Stimulated activated CD4-positive, alpha-beta T cell treated with anti-CD3 and anti-CD28 coated beads, TNF-alpha, amount 100 ng/mL, for 48 hours (primary cell): ENCODE measurements at regions not wholly inside any gene's neighbourhood (a gene's known extent, or its start where the extent isn't known, plus 50 kb on each side); places are given as distances from the start of the nearest gene placed in this dataset.
"Not testable (repeated sequence)": the region's sequence is repeated elsewhere in the genome, so short reads cannot be mapped to it uniquely, and the experiment has no call there.

Source experiments
- DNase-seq, 3 donors: peaks; one replicate each; pipeline ENCODE4 v3.0.0-alpha.2; 2020; ENCODE audit warnings: low read depth in 3 of 3

- DNase-seq, result no peak
Measured at GRCh38 chr1:238465449-238465848, 574.7 kb upstream of the ZP4 start.

GRCh38 chr1:238458899-238459298, 568.2 kb upstream of the ZP4 start:
- DNase-seq, result no peak

GRCh38 chr1:238457610-238458009, 566.9 kb upstream of the ZP4 start:
- no peak for DNase-seq

- DNase-seq, result no peak
Measured at GRCh38 chr1:238451781-238452310, 561.1 kb upstream of the ZP4 start.

GRCh38 chr1:238450976-238451375, 560.3 kb upstream of the ZP4 start:
- DNase-seq, result no peak

- DNase-seq, result no peak
Measured at GRCh38 chr1:238443687-238444086, 553.0 kb upstream of the ZP4 start.

GRCh38 chr1:238439511-238439910, 548.8 kb upstream of the ZP4 start:
- no peak for DNase-seq

GRCh38 chr1:238438311-238439270, 547.9 kb upstream of the ZP4 start:
- no peak for DNase-seq

- DNase-seq, result not testable (repeated sequence)
Measured at GRCh38 chr1:238429703-238430102, 539.0 kb upstream of the ZP4 start.

- no peak for DNase-seq
Measured at GRCh38 chr1:238419209-238419608, 528.5 kb upstream of the ZP4 start.

- no peak for DNase-seq
Measured at GRCh38 chr1:238409932-238410331, 519.2 kb upstream of the ZP4 start.

GRCh38 chr1:238409191-238409850, 518.6 kb upstream of the ZP4 start:
- DNase-seq, result no peak

- no peak for DNase-seq
Measured at GRCh38 chr1:238408737-238409136, 518.0 kb upstream of the ZP4 start.

GRCh38 chr1:238406098-238406860, 515.6 kb upstream of the ZP4 start:
- no peak for DNase-seq

- DNase-seq, result no peak
Measured at GRCh38 chr1:238404921-238405320, 514.2 kb upstream of the ZP4 start.

- no peak for DNase-seq
Measured at GRCh38 chr1:238404481-238404880, 513.8 kb upstream of the ZP4 start.

GRCh38 chr1:238401144-238401543, 510.4 kb upstream of the ZP4 start:
- no peak for DNase-seq

GRCh38 chr1:238399558-238399957, 508.8 kb upstream of the ZP4 start:
- no peak for DNase-seq

- no peak for DNase-seq
Measured at GRCh38 chr1:238396140-238396539, 505.4 kb upstream of the ZP4 start.

GRCh38 chr1:238384381-238384780, 493.7 kb upstream of the ZP4 start:
- no peak for DNase-seq

- DNase-seq, result no peak
Measured at GRCh38 chr1:238380167-238380566, 489.4 kb upstream of the ZP4 start.

GRCh38 chr1:238379446-238379845, 488.7 kb upstream of the ZP4 start:
- not testable (repeated sequence) for DNase-seq
